Muscle of back (tissue), 3 donors: ENCODE measurements at regions not wholly inside any gene's neighbourhood (a gene's known extent, or its start where the extent isn't known, plus 50 kb on each side); places are given as distances from the start of the nearest gene placed in this dataset.
"Not testable (repeated sequence)": the region's sequence is repeated elsewhere in the genome, so short reads cannot be mapped to it uniquely, and the experiment has no call there.

ENCODE experiments used
- DNase-seq, 3 donors: peaks; one replicate each; pipeline versions ENCODE4 v3.0.0 to v3.0.0-alpha.2; 2013

DNA sequence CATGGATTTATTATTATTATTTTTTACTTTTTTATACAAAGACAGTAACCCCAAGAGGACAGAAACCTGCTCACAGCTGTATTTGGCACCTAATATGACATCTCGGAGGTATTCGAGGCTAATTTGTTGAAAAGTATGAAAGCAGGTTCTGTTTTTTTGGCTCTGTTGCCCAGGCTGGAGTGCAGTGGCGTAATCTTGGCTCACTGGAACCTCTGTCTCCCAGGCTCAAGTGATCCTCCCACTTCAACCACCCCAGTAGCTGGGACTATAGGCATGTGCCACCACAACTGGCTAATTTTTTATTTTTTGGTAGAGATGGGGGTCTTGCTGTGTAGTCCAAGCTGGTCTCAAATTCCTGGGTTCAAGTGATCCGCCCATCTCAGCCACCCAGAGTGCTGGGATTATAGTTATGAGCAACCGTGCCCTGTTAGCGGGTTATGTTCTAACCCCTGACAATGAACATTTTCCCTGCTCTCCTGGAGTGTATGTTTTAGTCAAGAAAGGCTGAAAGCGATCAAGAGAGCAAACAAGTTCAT, 53.7 kb upstream of the ZNF217 start:
- no peak for DNase-seq

DNA sequence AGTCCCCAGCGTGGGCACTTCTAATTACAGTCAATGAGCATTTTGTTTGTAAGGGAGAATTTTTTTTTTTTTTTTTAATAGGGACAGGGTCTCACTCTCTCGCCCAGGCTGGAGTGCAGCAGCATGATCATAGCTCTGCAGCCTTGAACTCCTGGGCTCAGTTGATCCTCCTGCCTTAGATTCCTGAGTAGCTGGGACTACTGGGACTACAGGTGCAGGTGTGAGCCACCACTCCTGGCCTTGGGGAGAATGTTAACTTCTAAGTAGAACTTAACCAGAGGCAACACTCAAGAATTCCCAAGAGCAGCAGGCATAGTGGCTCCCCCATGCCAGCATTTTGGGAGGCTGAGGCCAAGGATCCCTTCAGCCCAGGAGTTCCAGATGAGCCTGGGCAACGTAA, 52.9 kb upstream of the ZNF217 start:
- no peak for DNase-seq

DNA sequence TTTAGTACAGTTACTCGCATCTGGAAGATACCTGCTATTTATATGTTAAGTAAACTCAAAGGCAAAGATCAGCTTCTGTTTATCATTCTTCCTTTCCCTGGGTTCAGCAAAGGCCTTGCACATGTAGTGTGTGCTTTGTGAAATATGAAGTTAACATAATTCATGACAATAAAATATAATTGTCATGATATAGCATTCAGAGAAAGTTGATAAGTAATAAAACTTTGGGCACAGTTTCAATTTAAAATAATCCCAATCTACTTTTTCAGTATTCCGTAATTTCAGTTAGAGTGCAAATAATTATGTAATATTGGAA, 51.9 kb upstream of the ZNF217 start:
- DNase-seq: no peak

GRCh38 chr20:53644108-53644507, 50.5 kb upstream of the ZNF217 start:
- DNase-seq: not testable (repeated sequence)
